HCEC 1CT (cell line): ENCODE measurements at regions not wholly inside any gene's neighbourhood (a gene's known extent, or its start where the extent isn't known, plus 50 kb on each side); places are given as distances from the start of the nearest gene placed in this dataset.

Experiments
- DNase-seq: peaks from one replicate; pipeline ENCODE4 v3.0.0-alpha.2; 2017

- DNase-seq: no peak
Observed at GRCh38 chr6:88302769-88303225, 136.7 kb upstream of the CNR1 start.

- no peak for DNase-seq
Observed at GRCh38 chr6:88301888-88302768, 136.0 kb upstream of the CNR1 start.

- no peak for DNase-seq
Observed at GRCh38 chr6:88301256-88301655, 135.1 kb upstream of the CNR1 start.

GRCh38 chr6:88298066-88298845 is 132.1 kb upstream of the CNR1 start:
- no peak for DNase-seq

- DNase-seq: no peak
Observed at GRCh38 chr6:88296694-88297093, 130.5 kb upstream of the CNR1 start.

GRCh38 chr6:88295663-88296062 is 129.5 kb upstream of the CNR1 start:
- no peak for DNase-seq

- no peak for DNase-seq
Observed at GRCh38 chr6:88294702-88295101, 128.6 kb upstream of the CNR1 start.

- DNase-seq: no peak
Observed at GRCh38 chr6:88290411-88290810, 124.3 kb upstream of the CNR1 start.

GRCh38 chr6:88287696-88288095 is 121.5 kb upstream of the CNR1 start:
- no peak for DNase-seq

GRCh38 chr6:88276331-88276730 is 110.2 kb upstream of the CNR1 start:
- DNase-seq: no peak

GRCh38 chr6:88268508-88268907 is 102.4 kb upstream of the CNR1 start:
- no peak for DNase-seq

- DNase-seq: no peak
Observed at GRCh38 chr6:88266126-88266525, 100.0 kb upstream of the CNR1 start.

- no peak for DNase-seq
Observed at GRCh38 chr6:88263591-88263990, 97.4 kb upstream of the CNR1 start.

- no peak for DNase-seq
Observed at GRCh38 chr6:88262332-88262731, 96.2 kb upstream of the CNR1 start.

- no peak for DNase-seq
Observed at GRCh38 chr6:88251301-88251700, 85.2 kb upstream of the CNR1 start.

GRCh38 chr6:88248709-88249321 is 82.7 kb upstream of the CNR1 start:
- no peak for DNase-seq

GRCh38 chr6:88246654-88247053 is 80.5 kb upstream of the CNR1 start:
- no peak for DNase-seq

- no peak for DNase-seq
Observed at GRCh38 chr6:88244721-88245120, 78.6 kb upstream of the CNR1 start.

GRCh38 chr6:88238901-88239300 is 72.8 kb upstream of the CNR1 start:
- DNase-seq: no peak

- DNase-seq: no peak
Observed at GRCh38 chr6:88238065-88238464, 71.9 kb upstream of the CNR1 start.

- DNase-seq: no peak
Observed at GRCh38 chr6:88236612-88237360, 70.6 kb upstream of the CNR1 start.

- no peak for DNase-seq
Observed at GRCh38 chr6:88232753-88233152, 66.6 kb upstream of the CNR1 start.

GRCh38 chr6:88223298-88223697 is 57.2 kb upstream of the CNR1 start:
- DNase-seq: no peak
